Heart left ventricle (tissue), 13 donors: ENCODE measurements at regions not wholly inside any gene's neighbourhood (a gene's known extent, or its start where the extent isn't known, plus 50 kb on each side); places are given as distances from the start of the nearest gene placed in this dataset.

Experiments used
- CTCF ChIP-seq, 12 donors: fragments of 200-600 bp; sonication (generic) in 4 of 12; IDR thresholded peaks; one replicate each; pipeline versions ENCODE4 v1.5.0 to v1.8.0; 2018 to 2022; ENCODE audit warnings: antibody characterized with exemption in 12 of 12, mild to moderate bottlenecking in 5 of 12
- POLR2A ChIP-seq, 2 donors: fragments of 450-650 bp; IDR thresholded peaks; one replicate each; pipeline ENCODE4 v1.6.1; 2017; ENCODE audit warnings: antibody characterized with exemption in 2 of 2, mild to moderate bottlenecking in 2 of 2, moderate library complexity in 2 of 2
- donor health status: ischemic (EF 13 %, LVEDD 7.1; RV severe dilation, severe dysfunction).
- donor health status: DM: no; HTN: yes; CAD: no.
- donor health status: DM: no; HTN: no; CAD: no.
- donor health status: ischemic (EF 25% LVEDD 6.9; RV normal size, moderate dysfunction).
- donor health status: ischemic (EF 25% LVEDD 5.7; RV mildly dilated, moderate dysfunction).
- donor health status: ischemic (EF 35%, LVEDD 5.7; RV mildly dilated, moderate dysfunction).
- donor health status: nonischemic (EF 11% LVEDD 7.7; RV severe dilation, severe dysfunction).
- donor health status: DM: yes; HTN: yes; CAD: no.
- donor health status: PGD.
- donor health status: ischemic (EF 29% LVEDD 5.4; RV normal size, mild dysfunction).
- donor health status: nonischemic (EF 23%, LVEDD 6.1; RV moderate dilation, normal function).

- no peak for TF ChIP-seq POLR2A (IDR thresholded peaks at IDR 0.05)
- TF ChIP-seq CTCF (IDR thresholded peaks at IDR 0.05): no peak
These were observed 225.0 kb upstream of the CXXC4 start for GRCh38 chr4:104719539-104720230.
